ENCODE measurements at regions not wholly inside any gene's neighbourhood (a gene's known extent, or its start where the extent isn't known, plus 50 kb on each side); places are given as distances from the start of the nearest gene placed in this dataset.

DNA sequence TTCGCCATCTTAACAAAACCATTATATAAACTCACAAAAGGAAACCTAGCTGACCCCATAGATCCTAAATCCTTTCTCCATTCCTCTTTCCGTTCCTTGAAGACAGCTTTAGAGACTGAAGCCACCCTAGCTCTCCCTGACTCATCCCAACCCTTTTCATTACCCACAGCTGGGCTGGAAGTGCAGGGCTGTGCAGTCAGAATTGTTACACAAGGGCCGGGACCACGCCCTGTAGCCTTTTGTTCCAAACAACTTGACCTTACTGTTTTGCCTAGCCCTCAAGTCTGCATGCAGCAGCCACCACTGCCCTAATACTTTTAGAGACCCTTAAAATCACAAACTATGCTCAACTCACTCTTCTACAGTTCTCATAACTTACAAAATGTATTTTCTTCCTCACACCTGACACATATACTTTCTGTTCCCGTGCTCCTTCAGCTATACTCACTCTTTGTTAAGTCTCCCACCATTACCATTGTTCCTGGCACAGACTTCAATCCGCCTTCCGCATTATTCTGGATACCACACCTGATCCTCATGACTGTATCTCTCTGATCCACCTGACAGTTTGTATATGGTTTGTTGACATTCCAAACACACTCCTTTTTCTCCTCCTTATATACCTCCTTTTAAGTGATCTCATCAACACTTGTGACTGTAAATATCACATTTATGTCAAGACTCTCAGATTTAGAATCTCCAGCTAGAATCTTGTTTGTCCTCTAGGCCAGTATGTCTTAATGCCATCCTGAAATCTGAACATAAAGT, 208.7 kb downstream of the KITLG start:
- no peaks in the 10 kb centered on the region for H3K27me3 ChIP-seq (replicated peaks; ENCODE audit: control insufficient read depth, insufficient read depth, low read length)
- Mint-ChIP-seq H3K27ac (ENCODE audit: unreplicated experiment) (no peak overlapping the region), H3K4me3 (ENCODE audit: unreplicated experiment) (no peak overlapping the region), H3K4me1 (ENCODE audit: low read depth, unreplicated experiment) (no peaks in the 10 kb centered on the region), H3K27me3 (ENCODE audit: insufficient read depth, unreplicated experiment) (no peaks in the 10 kb centered on the region), H3K9me3 (ENCODE audit: unreplicated experiment) (no peaks in the 10 kb centered on the region), H3K36me3 (ENCODE audit: insufficient read depth, unreplicated experiment) (no peaks in the 10 kb centered on the region)
- BruUV-seq (replicated peaks): no TSS peak
- ChIA-PET CTCF (no interaction called here), POLR2A (no interaction called here)
- intact Hi-C loops (cut with micrococcal nuclease; ENCODE audit: unreplicated experiment): no loop called here
- TF ChIP-seq, protein P1, sequence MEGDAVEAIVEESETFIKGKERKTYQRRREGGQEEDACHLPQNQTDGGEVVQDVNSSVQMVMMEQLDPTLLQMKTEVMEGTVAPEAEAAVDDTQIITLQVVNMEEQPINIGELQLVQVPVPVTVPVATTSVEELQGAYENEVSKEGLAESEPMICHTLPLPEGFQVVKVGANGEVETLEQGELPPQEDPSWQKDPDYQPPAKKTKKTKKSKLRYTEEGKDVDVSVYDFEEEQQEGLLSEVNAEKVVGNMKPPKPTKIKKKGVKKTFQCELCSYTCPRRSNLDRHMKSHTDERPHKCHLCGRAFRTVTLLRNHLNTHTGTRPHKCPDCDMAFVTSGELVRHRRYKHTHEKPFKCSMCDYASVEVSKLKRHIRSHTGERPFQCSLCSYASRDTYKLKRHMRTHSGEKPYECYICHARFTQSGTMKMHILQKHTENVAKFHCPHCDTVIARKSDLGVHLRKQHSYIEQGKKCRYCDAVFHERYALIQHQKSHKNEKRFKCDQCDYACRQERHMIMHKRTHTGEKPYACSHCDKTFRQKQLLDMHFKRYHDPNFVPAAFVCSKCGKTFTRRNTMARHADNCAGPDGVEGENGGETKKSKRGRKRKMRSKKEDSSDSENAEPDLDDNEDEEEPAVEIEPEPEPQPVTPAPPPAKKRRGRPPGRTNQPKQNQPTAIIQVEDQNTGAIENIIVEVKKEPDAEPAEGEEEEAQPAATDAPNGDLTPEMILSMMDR (IDR thresholded peaks at IDR 0.05; ENCODE audit: insufficient read depth in 1 of 2, low read depth in 1 of 2, low read length in 1 of 2, severe bottlenecking in 1 of 2, unreplicated experiment in 1 of 2): no peak
- no peaks in the 10 kb centered on the region; the same call in 1 of the 2 replicates for H3K36me3 ChIP-seq (ENCODE audit: control insufficient read depth, insufficient read depth, low read length)
- no peaks in the 10 kb centered on the region; the same call in 1 of the 2 replicates for H3K9me3 ChIP-seq
- no peak overlapping the region for H3K4me3 ChIP-seq (ENCODE audit: low read depth, low read length)
- DNase-seq: no peak
- H3K4me1 ChIP-seq: no peaks in the 10 kb centered on the region

DNA sequence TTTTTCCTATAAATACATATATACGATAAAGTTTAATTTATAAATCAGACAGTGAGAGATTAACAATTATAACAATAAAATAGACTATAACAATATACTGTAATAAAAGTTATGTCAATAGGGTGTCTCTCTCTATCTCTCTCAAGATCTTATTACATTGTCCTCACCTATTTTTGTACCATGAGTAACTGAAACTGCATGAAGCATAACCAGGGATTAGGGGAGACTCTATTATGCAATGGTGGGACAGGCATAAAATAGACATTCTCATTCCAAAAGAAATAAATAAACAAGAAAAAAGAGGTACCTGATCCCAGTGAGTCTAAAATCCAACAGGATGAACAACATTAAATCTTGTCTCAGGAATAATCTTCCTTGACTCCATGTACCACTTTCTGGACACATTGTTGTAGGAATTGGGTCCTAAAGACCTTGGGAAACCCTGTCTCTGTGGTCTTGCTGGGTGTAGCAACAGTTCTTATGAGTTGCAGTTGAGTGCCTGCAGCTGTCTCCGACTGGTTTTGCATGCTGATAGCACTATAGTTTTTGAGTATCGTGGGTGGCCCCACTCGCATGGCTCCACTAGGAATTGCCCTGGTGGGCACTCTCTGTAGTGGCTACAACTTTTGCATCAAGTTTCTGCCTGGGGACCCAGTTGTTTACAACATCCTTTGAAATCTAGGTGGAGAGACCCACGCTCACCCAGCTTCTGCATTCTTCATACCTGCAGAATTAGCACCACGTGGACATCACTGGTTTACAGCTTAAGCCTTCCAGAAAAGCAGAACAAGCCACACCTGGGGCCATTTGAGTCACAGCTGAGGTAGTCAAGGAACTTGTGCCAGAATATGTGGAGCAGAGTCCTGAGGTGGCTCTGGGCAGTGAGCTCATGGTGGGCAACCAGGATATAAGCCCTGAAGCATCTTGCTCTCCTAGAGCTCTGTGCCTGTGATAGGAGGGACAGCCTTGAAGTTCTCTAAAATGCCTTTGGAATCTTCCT, 204.7 kb downstream of the KITLG start:
- H3K36me3 ChIP-seq (ENCODE audit: control insufficient read depth, insufficient read depth, low read length): no peaks in the 10 kb centered on the region; the same call in 1 of the 2 replicates
- no peak for DNase-seq
- Mint-ChIP-seq H3K27me3 (ENCODE audit: insufficient read depth, unreplicated experiment) (no peaks in the 10 kb centered on the region), H3K4me1 (ENCODE audit: low read depth, unreplicated experiment) (no peaks in the 10 kb centered on the region), H3K36me3 (ENCODE audit: insufficient read depth, unreplicated experiment) (no peaks in the 10 kb centered on the region), H3K9me3 (ENCODE audit: unreplicated experiment) (no peaks in the 10 kb centered on the region), H3K27ac (ENCODE audit: unreplicated experiment) (no peak overlapping the region), H3K4me3 (ENCODE audit: unreplicated experiment) (no peak overlapping the region)
- intact Hi-C loops (cut with micrococcal nuclease; ENCODE audit: unreplicated experiment): no loop called here
- no peaks in the 10 kb centered on the region for H3K27me3 ChIP-seq (replicated peaks; ENCODE audit: control insufficient read depth, insufficient read depth, low read length)
- TF ChIP-seq, protein P1 (IDR thresholded peaks at IDR 0.05; ENCODE audit: insufficient read depth in 1 of 2, low read depth in 1 of 2, low read length in 1 of 2, severe bottlenecking in 1 of 2, unreplicated experiment in 1 of 2): no peak
- POLR2A ChIA-PET: no interaction called here
- BruUV-seq (replicated peaks): no TSS peak
- CTCF ChIA-PET: no interaction called here
- no peaks in the 10 kb centered on the region for H3K4me1 ChIP-seq
- no peaks in the 10 kb centered on the region for H3K9me3 ChIP-seq
- no peak overlapping the region for H3K4me3 ChIP-seq (ENCODE audit: low read depth, low read length)

DNA sequence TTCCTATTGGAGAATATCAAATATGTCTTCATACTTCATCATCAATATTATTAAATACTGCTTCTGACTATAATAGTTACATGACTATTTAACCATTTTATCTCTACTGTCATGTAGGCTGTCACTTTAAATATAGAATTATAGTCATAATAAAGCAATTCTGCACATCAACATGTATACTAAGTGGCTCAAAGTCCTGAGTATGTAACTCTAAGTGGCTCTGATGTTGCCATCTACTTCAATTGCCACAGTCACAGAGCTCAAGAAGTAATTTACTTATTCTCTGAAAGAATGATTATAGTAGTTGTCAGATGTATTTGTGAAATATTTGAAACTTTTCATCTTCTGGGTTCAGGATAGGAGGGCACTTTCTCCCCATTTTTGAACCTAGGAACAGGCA, 202.3 kb downstream of the KITLG start:
- CTCF ChIA-PET: no interaction called here
- H3K36me3 Mint-ChIP-seq (ENCODE audit: insufficient read depth, unreplicated experiment): peaks cover 5% of the 10 kb centered on the region
- Histone ChIP-seq H3K4me3 (ENCODE audit: low read depth, low read length) (no peak overlapping the region), H3K27me3 (replicated peaks; ENCODE audit: control insufficient read depth, insufficient read depth, low read length) (no peaks in the 10 kb centered on the region), H3K36me3 (ENCODE audit: control insufficient read depth, insufficient read depth, low read length) (no peaks in the 10 kb centered on the region), H3K9me3 (no peaks in the 10 kb centered on the region), H3K4me1 (no peaks in the 10 kb centered on the region)
- intact Hi-C loops (cut with micrococcal nuclease; ENCODE audit: unreplicated experiment): no loop called here
- DNase-seq: no peak
- TF ChIP-seq, protein P1 (IDR thresholded peaks at IDR 0.05; ENCODE audit: insufficient read depth in 1 of 2, low read depth in 1 of 2, low read length in 1 of 2, severe bottlenecking in 1 of 2, unreplicated experiment in 1 of 2): no peak
- POLR2A ChIA-PET: no interaction called here
- H3K27me3 Mint-ChIP-seq (ENCODE audit: insufficient read depth, unreplicated experiment): no peaks in the 10 kb centered on the region
- no peak overlapping the region for H3K27ac Mint-ChIP-seq (ENCODE audit: unreplicated experiment)
- BruUV-seq (replicated peaks): no TSS peak
- H3K9me3 Mint-ChIP-seq (ENCODE audit: unreplicated experiment): peaks cover 6% of the 10 kb centered on the region
- H3K4me3 Mint-ChIP-seq (ENCODE audit: unreplicated experiment): no peak overlapping the region
- peaks cover 7% of the 10 kb centered on the region for H3K4me1 Mint-ChIP-seq (ENCODE audit: low read depth, unreplicated experiment)
